NB4 (cell line): ENCODE measurements at regions not wholly inside any gene's neighbourhood (a gene's known extent, or its start where the extent isn't known, plus 50 kb on each side); places are given as distances from the start of the nearest gene placed in this dataset.

Experiments used
- CTCF ChIP-seq: IDR thresholded peaks from one replicate; pipeline ENCODE4 v1.5.1; 2012; ENCODE audit warnings: low read depth, low read length
- MYC ChIP-seq: IDR thresholded peaks from 2 replicates; pipeline ENCODE4 v1.6.1; 2011; ENCODE audit warnings: low read depth, low read length

- TF ChIP-seq CTCF (no peak), MYC (no peak)
These were observed 1281.9 kb downstream of the KCNT2 start for GRCh38 chr1:195326325-195326724.
